ENCODE measurements at regions not wholly inside any gene's neighbourhood (a gene's known extent, or its start where the extent isn't known, plus 50 kb on each side); places are given as distances from the start of the nearest gene placed in this dataset.

DNA sequence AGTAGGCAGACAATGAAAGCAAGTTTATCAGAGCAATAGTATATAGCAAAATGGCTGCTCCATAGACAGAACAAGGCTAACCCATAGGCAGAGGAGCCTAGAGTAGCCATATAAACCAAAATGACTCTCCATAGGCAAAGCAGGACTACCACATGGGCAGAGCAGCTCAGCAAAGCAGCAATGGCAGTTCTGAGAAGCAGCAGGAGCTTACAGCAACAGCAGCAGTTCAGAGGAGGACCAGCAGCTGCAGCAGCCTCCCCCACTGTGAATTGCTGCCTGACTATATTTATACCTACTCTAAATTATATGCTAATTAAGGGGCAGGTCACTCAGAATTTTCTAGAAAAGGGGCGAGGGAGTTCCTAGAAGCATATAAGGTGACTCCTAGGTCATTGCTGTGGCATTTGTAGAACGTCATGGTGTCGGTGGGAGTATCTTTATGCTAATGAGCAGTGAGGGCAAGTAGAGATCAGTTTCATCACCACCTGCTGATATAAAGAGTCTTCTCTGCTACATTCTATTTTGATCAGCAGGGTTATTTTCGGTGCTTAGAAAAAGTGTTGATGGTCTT, 1115.5 kb downstream of the DTWD2 start:
- TF ChIP-seq ZFX (IDR thresholded peaks at IDR 0.05; ENCODE audit: borderline replicate concordance) = no peak
- TF ChIP-seq CTCF (IDR thresholded peaks at IDR 0.05) = no peak
- H3K27ac ChIP-seq = no peak overlapping the region

DNA sequence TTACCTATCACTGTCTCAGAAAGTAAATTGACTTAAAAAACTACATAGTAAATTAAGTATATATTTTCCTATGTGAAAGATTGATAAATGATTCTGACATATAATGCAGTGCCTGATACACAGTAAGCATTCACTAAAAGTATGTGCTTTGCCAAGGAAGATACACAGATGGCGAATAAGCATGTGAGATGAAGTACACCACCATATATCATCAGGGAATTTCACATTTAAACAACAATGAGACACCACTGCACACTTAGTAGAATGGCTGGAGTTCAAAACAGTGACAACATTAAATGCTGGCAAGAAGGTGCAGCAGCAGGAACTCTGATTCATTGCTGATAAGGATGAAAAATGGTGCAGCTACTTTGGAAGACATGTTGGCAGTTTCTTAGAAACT, 1118.8 kb downstream of the DTWD2 start:
- no peak overlapping the region for H3K27ac ChIP-seq
- TF ChIP-seq CTCF (IDR thresholded peaks at IDR 0.05) (no peak), ZFX (IDR thresholded peaks at IDR 0.05; ENCODE audit: borderline replicate concordance) (no peak)

GRCh38 chr5:117863586-117864296, 1124.6 kb downstream of the DTWD2 start:
- TF ChIP-seq CTCF (IDR thresholded peaks at IDR 0.05) = no peak
- no peak for TF ChIP-seq ZFX (IDR thresholded peaks at IDR 0.05; ENCODE audit: borderline replicate concordance)
- no peak overlapping the region for H3K27ac ChIP-seq

DNA sequence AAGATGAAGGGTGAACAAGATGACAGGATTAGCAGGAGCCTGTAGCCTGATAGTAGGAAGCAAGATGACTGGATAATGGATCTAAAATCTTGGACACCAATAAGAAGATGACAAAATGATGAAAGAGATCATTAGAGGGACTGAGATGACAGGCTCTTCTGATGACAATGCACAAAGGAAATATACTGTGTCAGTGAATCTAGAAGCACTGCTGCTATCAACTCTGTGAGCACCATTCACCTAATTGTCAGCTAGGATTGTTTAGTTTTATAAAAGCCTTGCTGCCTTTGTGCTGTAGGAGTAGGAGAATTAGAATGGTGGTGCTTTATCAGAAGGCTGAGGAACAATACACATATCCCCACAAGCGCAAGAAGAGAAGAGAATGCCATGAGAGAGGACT, 1127.8 kb downstream of the DTWD2 start:
- TF ChIP-seq ZFX (IDR thresholded peaks at IDR 0.05; ENCODE audit: borderline replicate concordance) (no peak), CTCF (IDR thresholded peaks at IDR 0.05) (no peak)

DNA sequence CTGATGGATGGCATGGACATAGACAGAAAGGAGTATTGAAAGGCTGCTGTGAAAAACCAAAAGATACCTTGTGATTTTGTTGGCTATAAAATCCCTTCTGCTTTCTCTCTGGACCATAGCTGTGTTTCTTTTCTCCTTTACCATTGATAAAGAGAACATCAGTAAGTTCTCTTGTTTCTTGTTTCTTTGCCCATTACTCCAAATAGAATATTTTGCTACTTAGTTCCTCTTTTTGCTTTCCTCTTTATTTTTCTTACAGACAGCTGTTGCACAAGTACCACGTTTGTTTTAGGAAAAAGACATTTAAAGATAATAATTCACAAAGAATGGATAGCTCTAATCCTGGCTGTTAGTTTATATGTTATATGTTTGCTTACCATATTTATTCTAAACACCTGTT, 1129.2 kb downstream of the DTWD2 start:
- no peak for TF ChIP-seq ZFX (IDR thresholded peaks at IDR 0.05; ENCODE audit: borderline replicate concordance)
- no peak for TF ChIP-seq CTCF (IDR thresholded peaks at IDR 0.05)
- no peak overlapping the region for H3K27ac ChIP-seq

More for the DNA sequence above, 1127.8 kb downstream of the DTWD2 start:
- H3K27ac ChIP-seq = no peak overlapping the region

- TF ChIP-seq ZFX (IDR thresholded peaks at IDR 0.05; ENCODE audit: borderline replicate concordance) = no peak
- TF ChIP-seq CTCF (IDR thresholded peaks at IDR 0.05) = no peak
- no peak overlapping the region for H3K27ac ChIP-seq
Observed at GRCh38 chr5:117856713-117857112, 1131.6 kb downstream of the DTWD2 start.

DNA sequence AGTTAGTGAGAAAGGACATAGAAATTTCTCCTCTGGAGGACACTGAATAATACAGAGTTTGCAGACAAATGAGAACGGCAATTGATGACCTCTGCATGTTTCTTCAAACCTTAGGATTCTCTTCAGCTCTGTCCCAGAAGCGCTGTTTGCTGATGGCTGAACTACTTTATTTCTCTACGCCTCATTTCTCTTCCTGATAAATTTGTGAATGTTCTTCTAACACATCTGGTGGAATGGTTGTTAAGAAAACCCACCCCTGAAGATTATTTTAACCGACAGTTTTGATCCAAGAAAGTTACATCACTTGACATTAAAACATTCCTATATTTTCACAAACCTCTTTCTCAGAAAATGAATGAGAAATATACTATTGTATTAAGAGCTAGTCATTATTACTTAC, 1150.6 kb downstream of the DTWD2 start:
- TF ChIP-seq ZFX (IDR thresholded peaks at IDR 0.05; ENCODE audit: borderline replicate concordance) = no peak
- no peak for TF ChIP-seq CTCF (IDR thresholded peaks at IDR 0.05)

More for the DNA sequence above, 1150.6 kb downstream of the DTWD2 start:
- no peak overlapping the region for H3K27ac ChIP-seq

Data from 22Rv1 (cell line).